IPS DF 4.7 (cell line): ENCODE measurements at regions not wholly inside any gene's neighbourhood (a gene's known extent, or its start where the extent isn't known, plus 50 kb on each side); places are given as distances from the start of the nearest gene placed in this dataset.
A peak's percentile ranks its signal among the peaks of the same experiment; 100 is the strongest.
"Not testable (repeated sequence)": the region's sequence is repeated elsewhere in the genome, so short reads cannot be mapped to it uniquely, and the experiment has no call there.

Experiments used
- DNase-seq: peaks from one replicate; pipeline ENCODE4 v3.0.0-alpha.2; 2013; ENCODE audit warnings: low spot score; ENCODE audit errors: extremely low read depth

DNA sequence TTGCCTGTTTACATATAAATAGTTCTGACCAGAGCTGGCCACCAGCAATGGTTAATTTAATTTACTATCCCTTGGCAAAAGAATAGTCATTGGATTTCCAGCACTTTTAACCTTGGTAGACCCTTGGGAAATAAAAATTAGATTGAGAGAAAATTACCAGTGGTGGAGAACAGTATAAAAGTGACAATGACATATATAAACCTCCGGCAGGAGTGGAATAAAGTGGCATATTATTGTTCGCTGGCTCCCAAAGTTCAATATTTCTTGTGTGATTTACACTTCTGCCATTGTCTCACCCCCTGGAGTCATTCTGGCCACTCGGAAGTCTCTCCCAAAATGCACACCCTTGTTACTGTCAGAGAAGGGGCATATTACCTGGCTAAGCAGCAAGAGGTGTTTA is 347.7 kb downstream of the NPIPA8 start:
- DNase-seq, result no peak

DNA sequence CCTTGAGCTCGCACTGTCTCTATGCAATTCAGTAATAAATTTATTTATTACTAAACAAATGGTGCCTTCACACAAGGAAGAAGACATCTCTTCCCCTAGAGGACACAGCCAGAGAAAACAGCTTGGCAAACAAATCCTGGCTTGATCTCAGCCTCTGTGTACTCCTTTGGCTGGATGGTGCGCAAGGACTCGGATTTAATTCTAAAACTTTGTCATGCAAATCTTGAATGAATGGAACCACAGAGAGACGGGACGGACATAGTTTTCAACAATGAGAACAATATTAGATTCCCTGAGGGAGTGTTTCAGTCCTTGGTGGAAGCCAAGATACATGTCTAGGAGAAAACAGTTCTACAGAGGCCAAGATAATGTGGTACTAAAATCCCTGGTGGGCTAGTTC is 349.5 kb downstream of the NPIPA8 start:
- DNase-seq, result no peak

DNA sequence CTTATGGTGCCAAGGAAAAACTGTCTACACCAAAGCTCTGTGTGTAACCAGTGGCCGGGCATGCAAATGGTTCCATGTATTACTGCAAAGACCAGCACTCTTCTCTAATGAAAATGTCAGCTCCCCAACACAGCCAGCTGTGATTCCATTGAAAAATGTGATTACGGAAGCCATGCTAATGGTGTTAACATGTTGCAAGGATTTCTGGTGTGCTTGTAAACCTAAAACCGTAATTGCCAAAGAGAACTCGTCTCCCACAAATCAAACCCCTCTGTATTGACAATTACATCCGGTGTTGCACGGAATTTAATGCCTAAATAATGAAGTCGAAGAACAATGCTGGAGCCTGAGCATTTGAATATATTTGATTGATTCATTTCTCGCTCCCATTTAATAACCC is 351.7 kb downstream of the NPIPA8 start:
- no peak for DNase-seq

DNA sequence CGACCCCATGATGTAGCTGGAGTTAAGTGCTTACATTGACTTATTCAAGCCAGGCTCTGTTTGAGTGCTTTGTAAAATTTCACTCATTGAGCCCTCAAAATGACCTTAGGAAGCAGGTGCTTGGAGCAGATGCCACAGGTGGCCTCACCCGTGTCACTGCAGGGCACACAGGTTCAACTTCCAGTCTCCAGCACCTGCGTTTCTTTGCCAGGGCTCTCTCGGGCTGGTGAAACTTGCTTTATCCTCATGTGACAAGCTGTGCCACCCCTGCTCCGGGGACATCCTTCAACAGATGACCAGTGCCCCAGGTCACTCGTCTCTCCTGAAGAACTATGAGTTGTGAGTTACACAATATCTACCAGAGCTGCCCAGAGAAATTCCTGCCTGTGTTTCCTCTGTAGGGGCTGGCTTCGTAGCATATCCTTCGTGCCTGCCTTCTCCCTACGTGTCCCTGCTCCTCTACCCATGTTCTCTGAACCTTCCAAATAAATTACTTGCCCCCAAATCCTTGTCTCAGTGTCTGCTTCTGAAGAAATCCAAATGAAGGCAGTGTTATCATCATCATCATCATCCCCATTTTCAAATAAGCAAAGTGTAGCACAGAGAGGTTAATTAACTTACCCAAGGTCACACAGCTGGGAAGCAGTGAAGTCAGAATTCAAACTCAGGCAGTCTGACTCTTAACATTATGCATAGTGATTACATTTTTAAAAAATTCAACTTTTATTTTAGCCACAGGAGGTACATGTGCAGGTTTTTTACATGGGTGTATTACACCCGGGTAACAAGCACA is 352.5 kb downstream of the NPIPA8 start:
- no peak for DNase-seq

DNA sequence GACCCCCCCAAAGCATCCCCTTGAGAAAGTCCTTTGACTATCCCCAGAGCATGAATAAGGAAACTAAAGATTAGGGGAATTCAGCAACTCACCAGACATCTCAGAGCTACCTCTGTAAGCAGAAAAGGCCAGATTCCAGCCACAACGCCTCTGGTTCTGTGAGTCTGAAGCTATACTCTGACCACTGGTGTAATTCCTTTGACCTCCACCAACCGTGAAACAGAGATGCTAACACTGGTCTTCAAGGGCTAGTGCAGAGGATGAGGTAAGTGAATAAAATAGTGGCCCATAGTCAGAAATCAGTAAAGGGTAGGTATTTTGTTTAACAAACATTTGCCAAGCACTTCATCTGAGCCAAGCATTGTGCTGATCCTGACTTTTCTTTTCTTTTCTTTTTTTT is 353.4 kb downstream of the NPIPA8 start:
- no peak for DNase-seq

DNA sequence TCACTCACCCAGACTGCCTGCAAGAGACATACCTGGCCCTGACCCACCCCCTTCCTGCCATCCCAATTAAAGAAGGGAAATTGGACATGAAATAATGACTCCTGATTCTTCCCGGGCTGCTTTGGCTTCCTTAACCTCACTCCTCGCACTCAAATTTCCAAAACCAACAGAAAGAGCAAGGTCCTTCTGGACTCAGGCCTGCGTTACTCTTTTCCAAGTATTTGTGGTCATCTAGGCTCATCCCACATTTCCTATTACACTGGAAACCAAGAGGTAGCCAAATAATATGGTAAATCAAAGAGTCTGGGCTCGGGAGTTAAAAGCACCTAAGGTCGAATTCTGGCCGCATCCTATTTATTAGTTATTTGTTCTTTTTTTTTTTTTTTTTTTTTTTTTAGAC is 359.3 kb downstream of the NPIPA8 start:
- no peak for DNase-seq

DNA sequence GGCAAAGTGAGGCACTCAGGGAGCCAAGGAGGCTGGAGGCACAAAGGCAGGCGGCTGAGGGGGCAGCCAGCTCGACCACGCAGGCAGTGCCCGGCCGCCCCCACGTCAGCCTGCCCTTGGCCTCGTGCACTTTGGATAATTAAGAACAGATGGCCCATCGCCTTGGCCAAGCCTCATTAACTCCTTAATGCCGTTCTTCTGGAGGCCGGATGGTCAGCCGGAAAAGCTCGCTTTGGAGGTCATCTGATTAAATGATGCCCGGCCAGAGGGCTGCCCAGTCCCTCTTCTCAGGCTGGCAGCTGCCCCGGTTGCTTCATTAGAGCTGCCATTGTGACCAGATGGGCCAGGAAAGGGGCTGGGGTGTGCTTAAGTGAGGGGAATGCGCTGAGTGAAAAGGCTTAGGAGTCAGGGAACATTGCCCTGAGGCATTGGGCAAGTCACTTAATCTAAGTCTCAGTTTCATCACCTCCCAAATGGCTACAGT is 364.0 kb downstream of the NPIPA8 start:
- no peak for DNase-seq

DNA sequence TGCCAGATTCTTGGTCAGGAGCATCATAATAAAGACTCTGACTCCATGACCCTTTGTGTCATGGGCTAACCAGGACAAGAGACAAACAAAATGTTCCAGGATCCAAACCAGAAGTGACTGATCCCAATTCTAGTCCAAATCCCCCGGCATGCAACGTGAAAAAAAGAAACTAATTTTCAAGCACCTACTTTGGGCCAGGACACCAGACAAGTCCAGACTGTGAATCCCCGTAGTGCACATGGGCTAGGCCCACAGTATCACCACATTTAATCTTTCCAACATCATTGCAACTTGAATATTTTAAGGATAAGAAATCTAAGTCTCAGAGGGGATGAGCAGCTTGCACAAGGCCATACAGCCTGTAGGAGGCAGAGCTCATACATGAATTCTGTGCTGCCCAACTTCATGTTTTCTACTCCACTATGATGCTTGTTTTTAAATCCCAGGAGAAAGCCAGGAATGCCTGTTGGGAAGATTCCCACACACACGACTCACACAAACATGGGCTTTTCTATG is 365.7 kb downstream of the NPIPA8 start:
- DNase-seq, result no peak

DNA sequence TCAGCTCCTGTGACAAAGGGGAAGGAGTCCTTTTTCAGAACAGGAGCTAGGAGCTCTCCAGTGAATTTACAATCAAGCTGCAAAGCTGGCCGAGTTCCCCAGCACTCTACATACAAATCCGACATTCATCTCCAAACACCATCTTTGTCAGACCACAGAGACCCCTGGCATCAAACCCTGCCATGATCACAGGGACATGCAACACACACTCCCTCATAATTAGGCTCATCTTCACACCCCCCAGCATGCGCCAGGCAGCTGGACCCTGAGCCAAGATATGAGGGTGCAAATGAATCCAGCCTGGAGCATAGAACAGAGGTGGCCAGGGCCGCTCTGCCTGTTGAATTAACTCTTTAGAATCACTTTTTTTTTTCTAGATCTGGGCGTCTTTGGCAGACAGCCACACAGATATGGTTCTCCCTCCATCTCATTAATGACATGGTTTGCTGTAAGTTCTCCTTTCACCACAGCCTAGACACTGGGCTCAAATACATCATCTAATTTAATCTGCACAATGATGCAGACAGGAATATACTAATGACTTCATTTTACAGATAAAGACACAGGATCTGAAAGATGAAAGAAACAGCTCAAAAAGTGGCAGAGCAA is 366.3 kb downstream of the NPIPA8 start:
- DNase-seq, result no peak

DNA sequence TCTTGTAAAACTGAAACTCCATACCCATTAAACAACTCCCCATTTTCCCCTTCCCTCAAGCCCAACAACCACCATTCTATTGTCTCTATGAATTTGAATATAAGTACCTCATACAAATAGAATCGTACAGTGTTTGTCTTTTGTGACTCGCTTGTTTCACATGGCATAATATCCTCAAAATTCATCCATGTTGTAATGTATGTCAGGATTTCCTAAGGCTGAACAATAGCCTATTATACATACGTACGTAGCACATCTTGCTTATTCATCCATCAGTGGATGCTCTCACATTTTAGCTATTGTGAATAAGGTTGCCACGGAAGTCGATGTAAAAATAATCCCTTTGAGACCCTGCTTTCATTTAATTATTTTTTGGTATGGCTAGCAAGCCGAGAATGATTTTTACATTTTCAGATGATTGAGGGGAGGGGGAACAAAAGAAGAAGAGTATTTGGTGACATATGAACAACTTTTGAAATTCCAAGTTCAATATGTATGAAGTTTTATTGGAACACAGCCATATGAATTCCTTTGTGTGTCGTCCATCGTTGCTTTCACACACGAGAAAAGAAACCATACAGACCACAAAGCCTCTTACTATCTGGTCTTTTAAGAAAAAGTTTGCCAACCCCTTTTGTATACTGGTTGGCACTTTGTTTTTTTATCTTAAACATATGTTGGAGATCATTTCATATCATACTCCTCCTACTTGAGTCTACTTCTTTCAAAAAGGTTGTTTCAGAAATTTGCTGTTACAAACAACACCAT is 371.2 kb downstream of the NPIPA8 start:
- no peak for DNase-seq

DNA sequence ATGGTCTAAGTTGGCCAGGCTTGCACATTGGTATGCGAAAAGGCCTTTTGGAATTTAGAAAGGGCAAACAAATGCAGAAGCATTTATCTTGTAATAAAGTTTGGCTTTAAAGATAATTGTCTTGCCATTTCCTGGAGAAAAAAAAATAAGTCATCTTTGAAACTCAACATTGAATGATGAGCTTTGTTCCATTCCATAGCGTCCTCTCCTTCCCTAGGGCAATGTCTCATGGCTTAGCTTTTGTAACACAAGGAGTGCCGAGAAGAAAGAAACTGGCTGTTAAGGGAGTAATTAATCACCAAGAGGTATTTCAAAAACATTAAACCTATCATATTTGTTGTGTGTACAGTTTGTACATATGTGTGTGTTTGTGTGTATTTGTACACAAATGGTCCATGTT is 372.3 kb downstream of the NPIPA8 start:
- no peak for DNase-seq

DNA sequence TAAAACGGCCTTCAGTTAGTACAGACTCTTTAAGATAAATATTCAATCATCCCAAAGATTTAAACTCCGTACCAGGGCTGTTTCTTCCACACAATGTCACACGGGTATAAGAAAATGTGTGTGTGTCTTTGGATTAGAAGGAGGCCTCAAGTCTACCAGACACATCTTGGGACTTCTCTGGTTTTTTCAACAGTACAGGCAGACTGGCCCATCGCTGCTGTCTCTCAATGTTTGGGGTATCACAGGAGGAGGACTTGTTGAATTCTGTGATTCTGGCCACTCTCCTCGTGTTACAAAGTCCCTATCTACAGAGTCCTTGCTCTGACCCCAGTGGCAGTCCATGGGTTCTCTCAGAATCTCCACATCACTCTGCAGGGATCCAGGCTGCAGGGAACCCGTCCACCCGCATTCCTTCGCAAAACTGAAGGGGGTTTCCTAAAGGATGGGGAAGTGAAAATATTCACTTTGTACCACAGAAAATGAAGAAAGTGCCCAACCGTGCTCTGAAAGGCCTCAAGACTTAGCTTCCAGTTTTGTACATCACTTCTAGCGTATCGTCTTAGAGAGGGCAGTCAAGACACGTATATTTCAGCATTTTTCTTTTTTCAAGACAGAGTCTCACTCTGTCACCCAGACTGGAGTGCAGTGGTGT is 373.2 kb downstream of the NPIPA8 start:
- DNase-seq, result no peak

DNA sequence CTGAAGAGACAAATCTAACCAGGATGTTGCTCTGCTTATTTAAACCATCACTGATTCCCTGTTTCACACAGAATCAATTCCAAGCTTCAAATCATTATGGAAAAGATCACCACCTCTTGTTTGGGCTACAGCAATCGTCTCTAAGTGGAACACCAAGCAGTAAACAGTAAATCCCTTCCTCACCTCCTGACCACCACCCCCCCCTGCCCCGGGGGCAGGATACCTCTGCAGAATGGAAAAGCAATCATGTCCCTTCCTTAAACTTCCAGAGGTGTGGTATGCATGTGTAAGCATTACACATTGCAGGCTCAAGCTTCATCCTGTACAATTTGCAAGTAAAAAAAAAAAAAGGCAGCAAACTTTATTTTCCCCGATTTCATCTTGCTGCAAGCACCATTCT is 373.8 kb downstream of the NPIPA8 start:
- DNase-seq, result no peak

DNA sequence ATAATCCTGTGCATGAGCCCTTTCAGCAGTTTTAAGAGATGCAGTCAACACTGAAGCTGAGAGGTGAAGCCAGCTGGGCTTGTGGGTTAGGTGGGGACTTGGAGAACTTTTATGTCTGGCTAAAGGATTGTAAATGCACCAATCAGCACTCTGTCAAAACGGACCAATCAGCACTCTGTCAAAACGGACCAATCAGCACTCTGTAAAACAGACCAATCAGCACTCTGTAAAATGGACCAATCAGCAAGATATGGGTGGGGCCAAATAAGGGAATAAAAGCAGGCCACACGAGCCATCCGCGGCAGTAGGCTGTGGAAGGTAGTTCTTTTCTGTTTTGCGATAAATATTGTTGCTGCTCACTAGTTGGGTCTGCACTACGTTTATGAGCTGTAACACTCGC is 374.7 kb downstream of the NPIPA8 start:
- DNase-seq, result not testable (repeated sequence)

DNA sequence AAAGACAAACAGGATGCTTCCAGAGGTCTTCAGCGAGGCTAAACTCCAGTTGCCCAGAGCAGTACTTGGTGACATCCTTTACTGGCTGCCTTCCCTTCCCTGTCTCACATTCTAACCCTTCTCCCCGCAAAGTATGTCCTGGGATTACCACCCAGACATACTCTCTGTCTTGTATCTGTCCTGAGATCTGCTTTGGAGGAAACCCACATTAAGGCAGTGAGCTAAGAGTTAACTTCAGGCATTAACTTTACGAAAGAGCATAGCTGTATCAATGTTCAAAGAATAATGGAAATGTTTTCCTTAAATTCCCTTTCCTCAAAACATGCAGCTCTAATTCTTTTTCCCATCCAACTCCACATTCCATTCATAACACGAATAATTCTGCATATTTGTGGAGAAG is 385.2 kb downstream of the NPIPA8 start:
- DNase-seq, result no peak

DNA sequence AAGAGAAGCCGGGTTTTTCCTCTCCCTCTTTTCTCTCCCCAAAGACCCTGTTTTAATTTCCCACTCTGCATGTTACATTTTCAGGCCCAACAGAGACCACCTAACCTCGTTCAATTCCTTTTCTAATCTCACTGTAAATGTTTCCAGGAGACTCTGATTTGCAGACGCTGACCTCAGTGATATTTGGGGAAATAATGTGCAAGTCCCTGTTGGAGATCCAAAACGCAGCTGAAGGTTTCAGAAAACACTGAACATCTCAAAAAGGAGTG is 386.6 kb downstream of the NPIPA8 start:
- no peak for DNase-seq

DNA sequence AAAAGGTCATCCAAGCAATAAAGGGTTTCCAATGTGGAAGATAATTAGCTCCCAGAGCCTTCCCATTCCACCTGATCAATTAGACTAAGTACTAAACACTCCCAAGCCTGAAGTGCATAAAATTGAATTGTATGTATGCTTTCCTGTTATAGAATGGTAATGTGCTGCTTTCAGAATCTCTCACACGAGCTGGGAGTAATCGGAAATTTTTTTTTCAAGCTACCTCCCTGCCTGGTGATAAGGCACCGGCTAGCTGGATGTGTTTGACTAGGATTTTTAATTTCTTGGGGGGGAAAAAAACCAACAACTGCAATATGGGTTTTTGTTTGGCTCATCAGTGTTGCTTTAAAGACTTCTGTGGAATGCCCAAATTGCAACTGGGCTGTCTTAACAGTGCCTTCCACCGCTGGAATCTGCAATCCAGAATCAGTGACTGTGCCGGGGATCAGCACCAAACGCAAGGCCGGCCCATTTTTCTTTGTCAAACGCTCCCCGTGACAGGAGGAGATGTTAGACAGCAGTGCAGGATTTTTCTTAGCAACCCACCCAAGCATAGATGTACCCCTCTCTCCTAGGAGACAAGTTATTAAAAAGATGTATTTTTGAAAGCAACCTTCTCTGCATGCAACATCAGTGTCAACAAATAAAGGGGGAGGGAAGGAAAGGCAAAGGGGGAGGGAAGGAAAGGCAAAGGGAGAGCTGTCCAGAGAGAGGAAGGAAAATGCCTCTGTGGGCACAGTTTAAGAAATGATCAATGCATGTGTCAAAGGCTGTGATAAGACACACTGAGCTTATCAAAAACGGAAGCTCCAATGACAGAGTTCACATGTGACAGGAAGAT is 387.2 kb downstream of the NPIPA8 start:
- DNase-seq, result no peak

DNA sequence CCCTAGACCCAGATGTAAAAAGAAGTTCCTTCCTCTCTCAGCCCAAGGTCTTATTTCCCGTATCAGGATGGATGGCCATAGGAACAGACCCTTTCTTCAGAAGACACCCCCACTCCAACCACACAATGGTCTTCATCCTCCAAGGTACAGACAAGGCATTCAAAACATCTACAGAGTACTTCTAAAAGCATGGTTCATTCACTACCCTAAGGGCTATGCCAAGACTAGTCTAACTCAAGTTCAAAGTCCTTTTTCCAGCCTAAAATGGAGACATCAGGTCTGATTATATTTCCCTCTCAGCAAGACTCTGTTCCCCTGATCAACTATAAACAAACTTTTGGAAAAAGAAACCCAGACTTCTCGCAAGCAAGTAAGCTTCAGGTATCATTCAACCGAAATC is 388.9 kb downstream of the NPIPA8 start:
- DNase-seq, result no peak

DNA sequence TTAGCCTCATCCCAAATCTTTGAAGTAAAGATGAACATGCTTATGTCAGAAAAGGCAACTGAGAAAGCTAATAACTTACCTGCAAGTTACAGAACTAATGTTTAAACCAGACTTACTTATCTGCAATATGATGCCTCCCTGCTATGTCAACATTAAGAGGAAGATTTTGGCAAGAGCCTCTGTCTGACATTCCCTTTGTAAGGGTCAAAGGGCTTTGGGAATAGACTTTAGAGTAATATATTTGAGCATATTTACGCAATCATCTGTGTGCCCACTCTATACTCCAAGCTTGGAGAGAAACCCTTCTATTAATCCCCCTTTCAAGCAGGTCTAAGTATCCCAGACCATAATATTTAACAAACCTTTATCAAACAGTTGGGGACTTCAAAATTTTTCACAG is 389.4 kb downstream of the NPIPA8 start:
- no peak for DNase-seq

DNA sequence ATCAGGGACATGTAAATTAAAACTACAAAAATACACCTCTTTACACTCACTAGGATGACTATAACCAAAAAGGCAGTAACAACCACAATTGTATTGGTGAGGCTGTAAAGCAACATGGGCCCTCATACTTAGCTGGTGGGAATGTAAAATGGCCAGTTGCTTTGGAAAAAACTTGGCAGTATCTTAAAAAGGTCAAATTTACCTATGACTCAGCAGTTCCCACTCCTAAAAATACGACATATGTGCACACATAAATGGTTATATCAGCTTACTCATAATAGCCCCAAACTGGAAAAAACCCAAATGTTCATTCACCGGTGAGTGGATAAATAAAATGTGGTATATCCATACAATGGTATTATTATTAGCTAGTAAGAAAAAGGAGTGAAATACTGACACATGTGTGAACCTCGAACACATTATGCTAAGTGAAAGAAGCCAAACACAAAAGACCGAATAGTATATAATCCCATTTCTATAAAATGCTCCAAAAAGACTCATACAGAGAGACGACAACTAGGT is 391.4 kb downstream of the NPIPA8 start:
- DNase-seq, result no peak

DNA sequence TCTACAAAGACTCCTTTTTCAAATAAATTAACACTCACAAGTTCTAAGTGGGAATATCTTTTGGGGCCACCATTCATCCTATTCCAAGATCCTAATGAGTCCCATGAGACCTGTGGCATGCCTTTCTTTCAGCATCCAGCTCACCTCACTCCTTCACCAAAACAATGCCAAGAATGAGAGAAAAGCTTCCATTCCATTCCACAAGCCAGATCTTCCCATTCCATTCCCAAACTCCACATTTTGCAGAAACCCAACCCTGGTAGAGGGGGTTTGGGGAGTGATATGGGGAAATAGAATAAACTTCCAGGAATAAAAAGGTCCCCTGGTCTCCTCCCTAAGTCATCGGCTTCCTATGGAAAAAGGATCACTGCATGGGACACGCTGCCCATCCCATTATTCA is 392.2 kb downstream of the NPIPA8 start:
- peak; percentile 14 for DNase-seq
